ENCODE measurements at regions not wholly inside any gene's neighbourhood (a gene's known extent, or its start where the extent isn't known, plus 50 kb on each side); places are given as distances from the start of the nearest gene placed in this dataset.

GRCh38 chr1:194024659-194025058 is 838.2 kb upstream of the B3GALT2 start:
- Histone ChIP-seq H2AFZ (ENCODE audit: insufficient read depth, low read length, poor library complexity) (no peak overlapping the region), H3K27me3 (ENCODE audit: insufficient read depth, low read length) (no peaks in the 10 kb centered on the region), H3K4me1 (ENCODE audit: control insufficient read depth in 1 of 2, insufficient read depth in 2 of 2, low read length in 2 of 2) (no peaks in the 10 kb centered on the region), H3K79me2 (ENCODE audit: control insufficient read depth, insufficient read depth, low read length, poor library complexity) (no peaks in the 10 kb centered on the region), H4K8ac (ENCODE audit: low read depth, low read length) (no peak overlapping the region), H2BK120ac (ENCODE audit: insufficient read depth, low read length, poor library complexity) (no peak overlapping the region), H3K23ac (ENCODE audit: low read length) (no peak overlapping the region), H3K9me3 (ENCODE audit: insufficient read depth, low read depth, low read length) (no peaks in the 10 kb centered on the region), H3K4me3 (ENCODE audit: low read depth, low read length) (no peak overlapping the region), H2AK5ac (ENCODE audit: low read length) (no peak overlapping the region), H2BK5ac (ENCODE audit: low read depth, low read length, poor library complexity) (no peak overlapping the region), H3K4me2 (ENCODE audit: low read length) (no peak overlapping the region), H3K4ac (ENCODE audit: low read depth, low read length) (no peak overlapping the region), H3K18ac (ENCODE audit: low read length) (no peak overlapping the region), H4K91ac (ENCODE audit: low read depth, low read length) (no peak overlapping the region), H3K14ac (ENCODE audit: low read length) (no peak overlapping the region), H3K27ac (ENCODE audit: low read depth, low read length) (no peak overlapping the region), H4K12ac (ENCODE audit: low read depth, low read length) (no peak overlapping the region), H3K79me1 (ENCODE audit: low read length) (no peaks in the 10 kb centered on the region), H2BK12ac (ENCODE audit: low read length) (no peak overlapping the region), H3K36me3 (ENCODE audit: control insufficient read depth in 1 of 2, insufficient read depth in 2 of 2, low read length in 2 of 2) (no peaks in the 10 kb centered on the region), H3K9ac (ENCODE audit: low read length) (no peak overlapping the region)
- WGBS (ENCODE audit: extremely low coverage, insufficient coverage, insufficient read length), result no CpG with 5 or more reads among the region's 2 CpGs
- no peak for DNase-seq

DNA sequence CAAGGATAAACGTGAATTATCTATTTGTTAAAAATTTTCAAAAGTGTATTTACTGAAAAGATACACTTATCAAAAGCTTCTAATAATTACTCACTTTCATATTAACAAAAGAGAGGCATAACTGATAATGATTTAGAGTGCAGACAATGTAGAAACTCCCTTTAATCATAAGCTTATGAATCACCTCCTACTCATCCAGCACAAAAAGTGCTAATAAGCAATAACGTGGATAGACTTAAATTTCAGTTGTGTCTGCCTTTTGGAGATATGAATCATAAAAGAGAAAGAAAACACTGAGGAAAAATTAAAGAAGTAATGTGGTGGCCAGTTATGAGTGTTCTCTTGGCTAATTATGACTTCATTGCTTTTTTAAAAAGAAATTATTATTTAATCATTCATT is 827.6 kb upstream of the B3GALT2 start:
- H3K36me3 ChIP-seq (ENCODE audit: control insufficient read depth in 1 of 2, insufficient read depth in 2 of 2, low read length in 2 of 2), result no peaks in the 10 kb centered on the region
- H3K23ac ChIP-seq (ENCODE audit: low read length), result no peak overlapping the region
- H2AK5ac ChIP-seq (ENCODE audit: low read length), result no peak overlapping the region
- no peaks in the 10 kb centered on the region for H3K4me1 ChIP-seq (ENCODE audit: control insufficient read depth in 1 of 2, insufficient read depth in 2 of 2, low read length in 2 of 2)
- no peaks in the 10 kb centered on the region for H3K27me3 ChIP-seq (ENCODE audit: insufficient read depth, low read length)
- H4K8ac ChIP-seq (ENCODE audit: low read depth, low read length), result no peak overlapping the region
- H3K4me3 ChIP-seq (ENCODE audit: low read depth, low read length), result no peak overlapping the region
- H3K27ac ChIP-seq (ENCODE audit: low read depth, low read length), result no peak overlapping the region
- no peak overlapping the region for H2BK120ac ChIP-seq (ENCODE audit: insufficient read depth, low read length, poor library complexity)
- H3K18ac ChIP-seq (ENCODE audit: low read length), result no peak overlapping the region
- H3K79me2 ChIP-seq (ENCODE audit: control insufficient read depth, insufficient read depth, low read length, poor library complexity), result no peaks in the 10 kb centered on the region
- H4K12ac ChIP-seq (ENCODE audit: low read depth, low read length), result no peak overlapping the region
- H3K14ac ChIP-seq (ENCODE audit: low read length), result no peak overlapping the region
- H4K91ac ChIP-seq (ENCODE audit: low read depth, low read length), result no peak overlapping the region
- H2BK12ac ChIP-seq (ENCODE audit: low read length), result no peak overlapping the region
- H3K9ac ChIP-seq (ENCODE audit: low read length), result no peak overlapping the region
- no peaks in the 10 kb centered on the region for H3K79me1 ChIP-seq (ENCODE audit: low read length)
- no peak overlapping the region for H2AFZ ChIP-seq (ENCODE audit: insufficient read depth, low read length, poor library complexity)
- H3K4me2 ChIP-seq (ENCODE audit: low read length), result no peak overlapping the region
- no peaks in the 10 kb centered on the region for H3K9me3 ChIP-seq (ENCODE audit: insufficient read depth, low read depth, low read length)
- WGBS (ENCODE audit: extremely low coverage, insufficient coverage, insufficient read length), result no CpG with 5 or more reads among the region's 2 CpGs
- DNase-seq, result no peak
- H3K4ac ChIP-seq (ENCODE audit: low read depth, low read length), result no peak overlapping the region
- no peak overlapping the region for H2BK5ac ChIP-seq (ENCODE audit: low read depth, low read length, poor library complexity)

DNA sequence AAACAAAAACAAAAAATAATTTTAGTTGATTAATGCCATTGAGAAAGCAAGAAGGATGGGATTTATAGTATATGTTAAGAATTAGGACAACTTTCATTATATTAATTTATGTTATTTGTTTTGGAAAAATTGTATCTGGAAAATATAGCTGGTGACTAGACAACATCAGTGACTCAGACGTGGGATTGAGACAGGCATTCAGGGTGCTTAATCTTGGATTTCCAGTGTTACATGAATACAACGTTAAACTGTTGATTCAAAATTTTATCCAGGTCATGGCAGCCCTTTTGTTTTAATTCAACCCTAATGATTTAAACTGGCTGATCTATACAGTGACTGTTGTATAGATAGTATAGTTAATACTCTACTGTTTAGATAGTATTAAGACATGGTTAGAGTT is 827.1 kb upstream of the B3GALT2 start:
- Histone ChIP-seq H3K4me1 (ENCODE audit: control insufficient read depth in 1 of 2, insufficient read depth in 2 of 2, low read length in 2 of 2) (no peaks in the 10 kb centered on the region), H3K4ac (ENCODE audit: low read depth, low read length) (no peak overlapping the region), H3K9ac (ENCODE audit: low read length) (no peak overlapping the region), H3K79me1 (ENCODE audit: low read length) (no peaks in the 10 kb centered on the region), H2AFZ (ENCODE audit: insufficient read depth, low read length, poor library complexity) (no peak overlapping the region), H4K12ac (ENCODE audit: low read depth, low read length) (no peak overlapping the region), H3K4me3 (ENCODE audit: low read depth, low read length) (no peak overlapping the region), H4K8ac (ENCODE audit: low read depth, low read length) (no peak overlapping the region), H3K18ac (ENCODE audit: low read length) (no peak overlapping the region), H3K14ac (ENCODE audit: low read length) (no peak overlapping the region), H3K27me3 (ENCODE audit: insufficient read depth, low read length) (no peaks in the 10 kb centered on the region), H3K23ac (ENCODE audit: low read length) (no peak overlapping the region), H3K79me2 (ENCODE audit: control insufficient read depth, insufficient read depth, low read length, poor library complexity) (no peaks in the 10 kb centered on the region), H2BK12ac (ENCODE audit: low read length) (no peak overlapping the region), H2AK5ac (ENCODE audit: low read length) (no peak overlapping the region), H3K27ac (ENCODE audit: low read depth, low read length) (no peak overlapping the region), H3K36me3 (ENCODE audit: control insufficient read depth in 1 of 2, insufficient read depth in 2 of 2, low read length in 2 of 2) (no peaks in the 10 kb centered on the region), H2BK120ac (ENCODE audit: insufficient read depth, low read length, poor library complexity) (no peak overlapping the region), H3K9me3 (ENCODE audit: insufficient read depth, low read depth, low read length) (no peaks in the 10 kb centered on the region), H2BK5ac (ENCODE audit: low read depth, low read length, poor library complexity) (no peak overlapping the region), H3K4me2 (ENCODE audit: low read length) (no peak overlapping the region), H4K91ac (ENCODE audit: low read depth, low read length) (no peak overlapping the region)
- DNase-seq, result no peak
- WGBS (ENCODE audit: extremely low coverage, insufficient coverage, insufficient read length), result no CpG with 5 or more reads among the region's 2 CpGs

DNA sequence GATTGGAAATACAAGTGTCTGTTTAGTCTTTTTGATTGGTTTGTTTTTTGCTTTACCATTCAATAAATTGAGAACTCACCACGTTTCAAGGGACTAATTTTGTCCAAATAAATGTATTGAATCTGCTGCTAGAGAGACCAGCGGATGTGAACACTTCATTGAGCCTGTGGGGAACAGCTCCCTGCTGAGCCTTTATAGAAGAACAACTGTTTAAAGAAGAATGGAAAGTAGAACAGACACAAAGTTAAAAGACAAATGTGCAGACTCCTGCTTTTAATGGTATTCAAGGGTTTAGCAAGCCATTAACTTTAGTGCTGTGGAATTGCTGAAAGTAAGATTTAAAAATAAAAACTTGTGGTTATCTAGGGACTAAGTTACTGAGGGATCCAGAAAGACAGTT is 817.7 kb upstream of the B3GALT2 start:
- Histone ChIP-seq H4K12ac (ENCODE audit: low read depth, low read length) (no peak overlapping the region), H3K4me2 (ENCODE audit: low read length) (no peak overlapping the region), H3K9ac (ENCODE audit: low read length) (no peak overlapping the region), H4K8ac (ENCODE audit: low read depth, low read length) (no peak overlapping the region), H3K27me3 (ENCODE audit: insufficient read depth, low read length) (no peaks in the 10 kb centered on the region), H3K79me1 (ENCODE audit: low read length) (no peaks in the 10 kb centered on the region), H3K23ac (ENCODE audit: low read length) (no peak overlapping the region), H3K4me3 (ENCODE audit: low read depth, low read length) (no peak overlapping the region), H2AK5ac (ENCODE audit: low read length) (no peak overlapping the region), H2BK120ac (ENCODE audit: insufficient read depth, low read length, poor library complexity) (no peak overlapping the region), H3K18ac (ENCODE audit: low read length) (no peak overlapping the region), H2AFZ (ENCODE audit: insufficient read depth, low read length, poor library complexity) (no peak overlapping the region), H2BK12ac (ENCODE audit: low read length) (no peak overlapping the region), H2BK5ac (ENCODE audit: low read depth, low read length, poor library complexity) (no peak overlapping the region), H3K36me3 (ENCODE audit: control insufficient read depth in 1 of 2, insufficient read depth in 2 of 2, low read length in 2 of 2) (no peaks in the 10 kb centered on the region), H3K4me1 (ENCODE audit: control insufficient read depth in 1 of 2, insufficient read depth in 2 of 2, low read length in 2 of 2) (no peaks in the 10 kb centered on the region), H3K14ac (ENCODE audit: low read length) (no peak overlapping the region), H3K9me3 (ENCODE audit: insufficient read depth, low read depth, low read length) (no peaks in the 10 kb centered on the region), H3K27ac (ENCODE audit: low read depth, low read length) (no peak overlapping the region), H4K91ac (ENCODE audit: low read depth, low read length) (no peak overlapping the region), H3K79me2 (ENCODE audit: control insufficient read depth, insufficient read depth, low read length, poor library complexity) (no peaks in the 10 kb centered on the region), H3K4ac (ENCODE audit: low read depth, low read length) (no peak overlapping the region)
- WGBS (ENCODE audit: extremely low coverage, insufficient coverage, insufficient read length), result no CpG with 5 or more reads among the region's 2 CpGs
- DNase-seq, result no peak
